DMS 273 (cell line): ENCODE measurements at regions not wholly inside any gene's neighbourhood (a gene's known extent, or its start where the extent isn't known, plus 50 kb on each side); places are given as distances from the start of the nearest gene placed in this dataset.
"Not testable (repeated sequence)": the region's sequence is repeated elsewhere in the genome, so short reads cannot be mapped to it uniquely, and the experiment has no call there.

Source experiments
- DNase-seq: peaks from one replicate; lab custom pipeline; 2025; ENCODE audit not compliant: unreplicated experiment; lab: John Stamatoyannopoulos, UW

DNA sequence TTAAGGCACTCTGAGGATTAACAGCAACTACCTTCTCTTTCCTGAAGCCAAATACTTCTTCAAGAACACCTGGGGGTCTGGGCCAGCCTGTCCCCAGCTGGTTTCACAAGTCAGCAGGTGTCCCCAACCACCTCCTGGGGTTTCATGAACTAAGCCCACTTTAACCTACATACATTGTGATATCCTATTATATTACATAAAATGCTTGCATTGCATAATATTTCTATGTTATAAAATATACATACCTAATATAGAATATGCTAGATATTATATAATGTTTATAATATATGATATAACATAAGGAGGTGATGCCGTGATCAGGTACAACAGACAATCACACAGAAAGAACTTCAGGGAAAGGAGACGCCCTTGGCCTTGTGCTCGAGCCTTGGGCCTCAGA lies 367.6 kb downstream of the C16orf95 start:
- no peak for DNase-seq

DNA sequence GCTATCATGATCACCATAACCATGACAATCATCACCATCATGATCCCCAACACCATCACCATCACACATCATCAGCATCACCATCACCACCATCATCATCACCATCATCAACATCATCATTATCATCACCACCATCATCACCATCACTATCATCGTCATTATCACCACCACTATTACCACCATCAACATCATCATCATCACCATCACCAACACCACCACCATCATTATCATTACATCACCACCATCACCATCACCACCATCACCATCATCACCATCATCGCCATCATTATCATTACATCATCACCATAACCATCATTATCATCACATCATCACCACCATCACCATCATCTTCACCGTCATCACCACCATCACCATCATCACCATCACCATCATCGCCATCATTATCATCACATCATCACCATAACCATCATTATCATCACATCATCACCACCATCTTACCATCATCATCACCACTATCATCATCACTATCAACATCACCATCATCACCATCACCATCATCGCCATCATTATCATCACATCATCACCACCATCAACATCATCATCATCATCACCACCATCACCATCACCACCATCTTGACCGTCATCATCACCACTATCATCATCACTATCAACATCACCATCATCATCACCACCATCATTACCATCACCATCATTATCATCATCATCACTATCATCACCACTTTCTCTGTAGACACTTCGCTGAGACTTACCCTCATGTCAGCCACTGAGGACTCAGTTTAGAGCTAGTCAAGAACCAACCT lies 366.0 kb downstream of the C16orf95 start:
- no peak for DNase-seq

DNA sequence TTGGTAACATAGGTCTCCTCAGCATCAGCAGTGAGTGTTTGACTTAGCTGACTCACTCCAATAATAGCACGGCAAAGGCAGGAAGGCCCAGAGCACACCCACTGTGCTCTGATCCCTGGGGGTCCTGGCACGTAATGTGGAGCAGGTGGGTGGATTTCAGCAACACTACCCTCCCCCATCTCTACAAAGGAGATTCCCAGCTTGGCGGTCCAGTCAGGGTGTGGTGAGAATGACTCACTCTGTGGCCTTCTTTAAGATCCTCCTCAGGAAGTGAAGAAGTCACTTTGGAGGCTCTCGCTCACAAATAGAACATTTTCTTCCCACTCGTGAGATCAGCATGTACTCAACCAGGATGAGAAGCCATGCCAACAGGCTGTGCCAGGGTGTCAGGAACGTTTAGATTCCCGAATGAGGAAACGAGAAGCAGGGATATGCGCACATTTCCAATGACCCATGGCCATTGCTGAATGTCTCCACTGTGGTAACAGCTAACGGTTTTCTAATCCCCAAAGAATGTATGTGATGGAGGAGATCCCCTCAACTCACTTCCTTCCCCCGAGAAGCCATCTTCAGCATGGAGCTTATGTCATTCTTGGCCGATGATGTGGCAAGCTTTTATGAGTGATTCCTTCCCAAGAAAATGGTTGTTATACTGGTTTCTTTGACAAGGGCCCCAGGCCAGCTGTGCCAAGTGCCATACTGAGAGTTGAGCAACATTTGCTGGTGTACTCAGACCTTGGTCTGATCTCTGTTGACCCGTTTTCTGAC lies 365.2 kb downstream of the C16orf95 start:
- DNase-seq, result no peak

DNA sequence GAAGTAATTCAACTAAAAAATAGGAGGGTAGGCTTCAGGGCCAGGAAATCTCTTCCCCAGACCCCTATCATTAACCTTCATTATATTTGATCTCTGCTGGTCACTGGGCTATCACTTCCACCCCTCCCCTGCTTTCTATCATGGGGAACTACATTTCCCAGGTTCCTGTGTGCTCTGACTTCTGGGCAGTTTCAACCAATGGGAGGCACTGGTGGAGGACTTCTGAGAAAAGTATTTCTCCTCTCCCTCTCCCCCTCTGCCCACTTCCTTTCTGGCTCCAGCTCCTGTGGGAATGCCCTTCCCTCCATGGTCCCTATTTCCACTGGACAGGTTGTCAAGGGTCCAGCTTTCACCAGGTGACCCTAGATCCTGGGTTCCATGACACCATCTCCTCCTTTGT lies 364.4 kb downstream of the C16orf95 start:
- no peak for DNase-seq

DNA sequence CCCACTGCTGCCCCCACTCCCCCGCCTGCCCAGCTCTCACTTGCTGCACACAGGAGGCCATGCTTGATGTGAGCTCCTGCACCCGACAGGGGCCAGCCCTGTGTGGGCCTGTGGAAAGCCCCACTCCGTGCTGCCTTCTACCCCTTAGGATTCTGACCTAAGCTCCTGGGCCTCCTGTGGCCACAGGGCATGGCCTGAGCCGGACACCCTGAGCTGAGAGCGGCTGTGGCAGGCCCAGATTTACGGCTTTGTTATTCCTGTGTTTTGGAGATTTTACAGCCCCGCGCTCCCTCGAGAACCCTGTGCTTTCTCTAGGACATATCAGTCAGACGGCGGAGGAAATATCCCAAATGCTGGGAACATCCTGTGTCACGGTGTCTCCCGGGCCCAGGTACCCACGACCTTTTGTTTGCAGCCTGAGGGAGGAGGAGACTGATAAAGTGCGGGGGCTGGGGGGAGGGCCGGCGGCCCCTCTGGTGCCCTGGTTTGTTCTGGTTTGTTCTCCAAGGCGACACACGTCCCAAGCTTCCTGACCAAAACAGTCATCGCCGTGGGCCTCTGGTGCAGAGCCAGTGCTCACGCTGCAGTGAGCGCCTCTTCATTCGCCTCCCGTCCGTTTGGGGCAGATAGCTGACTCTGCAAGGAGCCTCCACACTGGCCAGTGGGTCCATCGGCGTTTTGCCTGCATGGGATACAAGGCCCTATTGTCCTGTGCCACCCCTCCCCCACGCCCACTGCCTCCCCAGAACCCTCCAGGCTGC lies 363.4 kb downstream of the C16orf95 start:
- DNase-seq, result no peak

DNA sequence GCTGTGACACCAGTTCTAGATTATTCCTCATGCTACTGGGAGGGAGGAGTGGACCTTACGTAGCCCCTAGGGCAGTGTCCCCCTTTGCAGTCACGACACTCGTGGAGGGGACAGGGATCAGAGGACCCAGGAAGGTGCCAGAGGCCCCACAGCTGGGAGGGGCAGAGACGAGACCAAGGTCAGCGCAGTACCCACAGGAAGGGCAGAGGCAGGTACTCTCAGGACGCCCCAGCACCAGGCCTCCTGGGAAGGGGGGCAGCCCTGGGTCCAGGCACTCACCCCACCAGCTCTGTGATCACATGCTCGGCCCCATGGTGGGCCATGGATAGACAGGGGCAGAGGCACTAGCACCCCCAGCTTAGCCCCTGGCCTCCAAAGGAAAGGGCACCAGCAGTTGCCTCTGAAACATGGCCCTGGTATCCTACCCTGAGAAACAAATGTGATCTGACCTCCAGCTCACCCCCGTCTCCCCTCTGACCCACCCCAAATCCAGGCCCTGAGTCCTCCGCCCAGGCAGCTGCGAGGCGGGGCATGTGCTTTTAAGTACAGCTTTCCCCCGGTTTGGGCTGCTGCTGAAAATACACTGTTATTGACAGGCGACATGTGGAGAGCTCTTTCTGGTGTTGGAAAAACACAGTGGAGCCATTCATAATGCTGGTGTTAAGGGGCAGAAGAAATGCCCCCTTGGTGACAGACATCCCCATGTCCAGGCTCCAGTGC lies 361.9 kb downstream of the C16orf95 start:
- DNase-seq, result no peak

DNA sequence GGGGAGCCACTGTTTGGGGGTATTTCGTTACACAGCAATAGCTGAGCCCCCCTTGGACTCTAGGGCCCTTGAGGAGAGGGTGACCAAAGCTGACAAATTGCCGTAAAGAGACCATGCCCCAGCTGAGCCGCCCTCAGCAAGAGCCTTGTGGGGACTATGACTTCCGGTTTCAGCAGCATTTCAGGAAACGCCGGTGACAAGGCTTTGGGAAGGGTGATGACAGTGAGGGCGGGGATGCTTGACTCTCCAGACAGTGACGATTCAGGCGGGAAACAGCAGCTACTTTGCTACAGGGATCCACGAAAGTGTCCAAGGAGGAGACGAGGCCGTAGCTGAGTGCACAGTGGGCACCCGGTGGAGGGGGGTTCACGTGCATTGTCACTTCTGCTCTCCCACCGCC lies 360.8 kb downstream of the C16orf95 start:
- no peak for DNase-seq

DNA sequence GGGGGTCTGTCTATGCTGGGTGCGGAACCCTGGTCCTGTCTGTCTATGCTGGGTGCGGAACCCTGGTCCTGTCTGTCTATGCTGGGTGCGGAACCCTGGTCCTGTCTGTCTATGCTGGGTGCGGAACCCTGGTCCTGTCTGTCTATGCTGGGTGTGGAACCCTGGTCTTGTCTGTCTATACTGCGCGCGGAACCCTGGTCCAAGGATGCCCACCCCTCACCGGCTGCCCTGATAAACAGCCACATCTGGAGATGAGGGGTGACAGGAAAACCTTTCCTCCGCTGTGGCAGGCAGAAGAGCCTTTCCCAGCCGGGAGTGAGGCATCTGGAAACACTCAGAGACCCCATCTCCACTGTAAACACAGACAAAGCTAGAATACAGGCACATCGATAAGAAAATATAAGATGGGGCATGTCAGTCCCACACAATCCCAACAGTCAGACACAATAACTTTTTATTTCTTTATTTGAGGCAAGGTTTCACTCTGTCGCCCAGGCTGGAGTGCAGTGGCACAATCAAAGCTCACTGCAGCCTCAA lies 359.5 kb downstream of the C16orf95 start:
- DNase-seq, result not testable (repeated sequence)

DNA sequence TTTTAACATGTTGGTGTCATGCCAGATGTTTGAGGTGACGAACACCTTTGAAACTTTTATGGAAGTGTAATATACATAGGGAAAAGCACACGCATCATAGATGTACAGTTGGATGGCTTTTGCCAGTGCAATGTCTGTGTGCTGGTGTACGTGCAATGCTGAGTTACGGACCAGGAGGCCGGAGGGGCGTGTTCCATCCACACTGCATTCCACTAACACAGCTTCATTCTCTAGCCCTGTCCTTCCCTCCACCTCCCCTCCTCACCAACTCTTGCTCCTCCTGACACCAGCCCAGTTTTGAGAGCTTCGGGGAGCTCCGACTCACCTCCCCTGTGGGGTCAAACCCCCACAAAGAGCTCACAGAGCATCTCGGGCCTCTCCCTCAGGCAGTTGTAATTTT lies 358.8 kb downstream of the C16orf95 start:
- DNase-seq, result no peak

DNA sequence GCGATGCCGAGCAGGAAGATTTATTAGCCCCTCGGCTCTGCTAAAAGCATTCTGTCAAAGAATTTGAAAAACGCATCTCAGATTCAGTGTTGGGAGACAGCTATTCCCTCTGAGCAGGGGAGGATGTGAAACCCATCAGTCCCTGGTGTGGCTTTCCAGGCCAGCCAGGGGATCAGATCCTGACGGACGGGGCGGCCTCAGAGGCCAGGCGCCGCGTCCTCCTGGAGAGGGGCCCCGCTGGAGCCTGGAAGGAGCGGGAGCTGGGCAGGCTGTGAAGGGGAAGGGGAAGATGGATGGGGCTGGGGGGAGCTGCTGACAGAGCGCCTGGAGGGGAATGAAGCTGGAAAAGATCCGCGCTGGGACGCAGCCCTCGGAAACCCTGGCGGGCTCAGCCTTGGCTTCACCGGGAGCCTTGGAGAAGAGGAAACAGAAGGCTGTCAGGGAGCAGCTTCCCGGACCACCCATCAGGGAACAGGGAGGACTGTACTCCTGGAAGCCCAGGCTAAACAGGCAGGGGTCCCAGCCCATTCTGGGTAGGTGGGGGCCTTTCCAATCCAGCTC lies 358.0 kb downstream of the C16orf95 start:
- DNase-seq, result no peak

DNA sequence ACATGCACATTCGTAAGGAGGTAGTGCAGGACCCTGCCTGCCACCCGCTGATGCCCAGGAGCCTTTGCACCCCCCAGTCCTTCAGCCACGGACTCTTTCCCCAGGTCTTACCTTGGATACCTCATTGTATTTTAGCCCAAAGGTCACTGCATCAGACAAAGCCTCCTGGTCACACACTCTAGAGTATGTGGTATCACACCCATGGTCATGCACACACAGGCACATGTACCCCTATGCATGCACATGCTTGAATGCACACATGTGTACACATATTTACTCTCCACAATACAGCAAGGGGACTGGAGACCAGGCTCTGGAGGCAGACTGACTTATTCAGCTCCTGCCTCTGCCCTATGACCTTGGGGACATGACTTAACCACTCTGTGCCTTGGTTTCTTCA lies 357.5 kb downstream of the C16orf95 start:
- no peak for DNase-seq

DNA sequence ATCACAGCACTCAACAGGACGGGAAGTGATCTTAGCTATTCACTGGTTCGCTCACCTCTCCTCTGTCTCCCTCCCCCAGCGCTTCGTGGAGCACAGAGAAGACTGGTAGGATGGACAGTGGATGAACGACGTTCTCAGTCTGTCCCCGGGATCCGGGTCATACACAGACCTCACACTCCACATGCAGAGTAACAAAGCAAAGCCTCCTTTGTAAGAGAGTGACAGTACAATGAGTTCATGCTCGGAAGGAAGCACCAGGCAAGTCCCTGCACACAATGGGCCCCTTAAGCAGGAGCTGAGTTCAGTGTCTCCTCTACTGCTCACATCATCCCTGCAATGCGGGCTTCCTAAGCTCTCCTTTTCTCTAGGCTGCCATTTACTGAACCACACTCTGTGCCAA lies 356.9 kb downstream of the C16orf95 start:
- no peak for DNase-seq

DNA sequence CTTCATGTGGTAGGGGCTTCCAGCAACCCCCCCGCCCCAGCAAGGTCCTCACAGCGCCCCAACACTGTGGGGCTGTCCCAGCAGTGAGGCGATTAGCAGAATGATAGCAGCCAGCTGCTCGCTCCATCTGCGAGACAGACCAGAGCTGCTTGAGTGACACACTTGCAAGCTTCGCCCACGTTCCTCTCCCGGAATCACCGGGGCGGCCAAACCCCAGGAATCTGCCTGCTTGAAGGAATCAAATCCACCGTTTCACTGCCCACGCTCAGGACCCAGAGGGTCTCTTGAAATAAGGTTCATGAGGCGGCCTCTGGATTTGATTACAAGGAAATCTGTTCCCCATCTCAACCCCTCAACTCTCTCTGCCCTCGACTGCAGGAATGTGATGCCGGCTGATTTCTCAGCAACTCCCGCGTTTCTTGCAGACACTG lies 356.0 kb downstream of the C16orf95 start:
- DNase-seq, result peak; percentile 12

DNA sequence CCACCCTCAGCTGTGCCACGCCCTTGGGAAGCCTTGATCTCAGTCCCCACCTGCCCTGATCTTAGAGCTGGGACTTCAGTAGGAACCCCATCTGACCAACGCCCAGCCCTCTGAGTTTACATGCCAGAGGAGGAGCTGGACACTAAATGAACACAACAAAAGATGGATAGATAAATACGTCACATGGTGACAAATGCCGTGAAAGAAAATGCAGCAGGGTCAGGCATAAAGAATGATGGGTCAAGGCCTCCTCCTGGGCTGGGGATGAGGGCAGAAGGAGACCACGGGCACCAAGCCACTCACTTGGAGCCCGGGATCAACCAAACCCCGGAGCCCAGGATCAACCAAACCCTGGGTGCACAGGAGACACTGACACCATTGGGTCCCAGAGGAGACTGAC lies 354.9 kb downstream of the C16orf95 start:
- no peak for DNase-seq

DNA sequence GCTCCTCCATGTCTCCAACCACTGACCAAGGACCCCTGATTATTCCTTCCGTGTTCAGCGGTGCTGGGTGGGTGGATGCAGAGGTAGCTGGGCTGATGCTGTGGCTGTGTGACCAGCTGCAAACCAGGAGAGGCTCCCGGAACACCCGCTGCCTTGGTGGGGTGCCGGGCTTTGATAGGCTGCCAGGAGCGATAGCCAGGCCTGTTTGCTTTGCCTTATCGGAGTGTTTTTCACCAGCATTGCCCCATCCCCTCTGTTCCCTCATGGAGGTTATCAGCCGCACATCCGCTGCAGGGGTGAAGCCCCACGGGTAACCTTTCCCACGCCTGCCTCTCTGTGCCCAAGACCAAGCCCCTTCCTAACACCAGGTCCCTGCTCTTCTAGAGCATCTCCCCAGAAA lies 354.3 kb downstream of the C16orf95 start:
- no peak for DNase-seq

DNA sequence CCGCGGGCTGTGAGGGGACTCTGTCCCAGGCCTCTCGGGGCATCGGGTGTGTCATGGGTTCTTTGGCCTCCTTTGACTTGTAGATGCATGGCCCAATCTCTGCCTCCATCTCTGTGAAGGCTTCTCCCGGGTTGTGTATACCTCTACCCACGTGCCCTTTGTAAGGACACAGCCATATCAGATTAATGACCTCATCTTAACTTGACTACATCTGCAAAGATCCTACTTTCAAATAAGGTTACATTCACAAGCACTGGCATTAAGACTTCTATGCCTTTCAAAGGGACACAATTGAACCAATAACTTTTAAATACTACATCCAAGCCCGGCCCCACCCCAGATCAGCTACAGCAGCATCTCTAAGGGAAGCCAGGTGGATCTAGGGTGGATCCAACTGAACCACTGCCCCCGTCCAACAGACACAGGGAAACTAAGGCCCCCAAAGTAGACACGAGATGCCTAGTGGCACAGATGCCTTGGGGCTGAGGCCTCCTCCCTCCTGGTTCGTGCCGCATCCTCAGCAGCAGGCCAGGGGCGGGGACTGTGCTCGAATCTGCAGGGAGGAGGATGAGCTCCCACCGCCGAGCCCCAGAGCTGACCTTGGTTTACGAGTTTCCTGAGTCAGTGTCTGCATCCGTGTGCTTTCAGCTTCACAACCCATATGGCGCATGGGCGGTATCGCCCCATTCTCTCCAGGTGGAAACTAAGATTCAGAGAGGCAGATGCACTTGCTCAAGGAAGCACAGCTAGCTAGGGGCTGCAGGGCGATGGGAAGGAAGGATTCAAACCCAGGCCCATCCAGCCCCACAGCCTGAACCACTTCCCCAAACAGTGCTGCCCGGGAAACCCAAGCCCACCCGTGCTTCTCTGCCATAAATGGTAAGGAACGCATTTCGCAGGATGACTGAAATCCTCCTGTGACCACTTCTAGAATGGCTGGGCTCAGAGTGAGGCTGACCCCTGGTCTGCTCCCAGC lies 353.3 kb downstream of the C16orf95 start:
- no peak for DNase-seq

DNA sequence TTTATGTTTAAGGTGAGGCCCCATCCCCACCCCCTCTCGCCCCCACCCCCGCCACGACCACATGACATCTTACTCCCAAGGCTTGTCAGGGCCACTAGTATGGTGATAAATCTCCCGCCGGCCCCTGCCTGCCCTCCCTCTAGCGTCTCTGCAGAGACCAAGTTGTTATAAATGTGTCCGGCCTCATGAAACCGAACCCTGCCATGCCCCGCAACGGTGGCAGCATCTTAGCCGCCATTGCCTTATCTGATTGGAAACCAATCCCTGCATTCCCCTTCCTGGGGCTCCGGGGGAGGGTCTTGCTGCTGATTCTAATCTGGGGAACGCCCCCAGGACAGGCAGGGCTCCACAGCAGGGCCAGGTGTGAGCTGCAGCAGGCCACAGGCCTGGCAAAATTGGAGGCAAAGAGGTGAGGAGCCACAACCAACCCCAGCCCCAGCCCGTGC lies 352.4 kb downstream of the C16orf95 start:
- DNase-seq, result no peak

DNA sequence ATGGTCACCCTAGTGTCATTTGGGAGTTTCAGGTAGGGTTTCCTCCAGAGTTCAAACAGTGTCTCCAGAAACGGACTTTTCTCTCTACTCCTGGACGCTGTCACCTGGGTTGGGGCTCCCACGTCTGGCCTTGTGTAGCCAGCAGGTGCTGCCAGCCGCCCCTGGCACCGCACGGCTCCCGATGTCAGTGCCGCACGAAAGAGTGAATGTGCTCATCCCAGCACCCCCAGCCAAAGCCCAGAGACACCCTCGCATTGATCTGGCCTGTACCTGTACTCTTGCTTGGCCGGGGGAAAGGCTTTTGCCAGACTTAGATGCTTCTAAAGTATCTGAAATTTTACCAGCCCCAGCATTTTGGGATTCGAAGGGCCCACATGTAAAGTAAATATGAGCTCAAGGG lies 351.9 kb downstream of the C16orf95 start:
- no peak for DNase-seq

DNA sequence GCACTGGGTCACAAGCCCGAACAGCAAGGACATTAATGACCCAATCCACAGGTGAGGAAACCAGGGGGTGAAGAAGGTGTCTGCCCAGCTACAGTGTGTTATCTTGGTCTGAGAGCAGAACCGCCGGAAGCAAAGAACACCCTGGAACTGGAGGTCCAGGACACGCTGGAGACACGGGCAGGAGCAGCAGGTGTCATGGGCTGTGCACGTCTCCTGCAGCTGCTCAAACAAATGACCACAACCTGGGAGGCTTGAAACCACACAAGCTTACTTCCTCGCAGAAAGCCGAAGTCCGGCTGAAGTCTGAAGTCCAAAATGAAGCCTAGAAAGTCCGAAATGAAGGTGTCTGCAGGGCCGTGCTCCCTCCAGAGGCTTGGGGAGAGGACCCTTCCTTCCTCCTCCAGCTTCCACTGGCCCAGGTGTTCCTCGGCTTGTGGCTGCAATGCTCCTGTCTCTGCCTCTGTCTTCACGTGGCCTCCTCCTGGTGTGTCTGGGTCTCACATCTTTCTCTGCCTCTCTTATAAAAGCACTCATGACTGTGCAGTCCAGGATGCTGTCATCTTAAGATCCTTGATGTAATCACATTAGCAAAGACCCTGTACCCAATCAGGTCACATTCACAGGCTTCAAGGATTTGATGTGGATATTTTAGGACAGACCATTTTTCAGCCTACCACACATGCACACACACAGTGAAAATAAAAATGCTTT lies 351.2 kb downstream of the C16orf95 start:
- no peak for DNase-seq
